GM18951 (cell line): ENCODE measurements at regions not wholly inside any gene's neighbourhood (a gene's known extent, or its start where the extent isn't known, plus 50 kb on each side); places are given as distances from the start of the nearest gene placed in this dataset.
"Not testable (repeated sequence)": the region's sequence is repeated elsewhere in the genome, so short reads cannot be mapped to it uniquely, and the experiment has no call there.

Source experiments
- POLR2A ChIP-seq: IDR thresholded peaks from 4 replicates; pipeline ENCODE4 v1.6.1; 2011; ENCODE audit warnings: mild to moderate bottlenecking; ENCODE audit not compliant: insufficient read length, insufficient read depth; ENCODE audit errors: extremely low read depth
- in situ Hi-C: fragments of 300-500 bp; cut with MboI; formaldehyde crosslinking; loops from one replicate; pipeline ENCODE4 v1.12.0; 2022; ENCODE audit warnings: low sequenced_read_pairs, mixed read lengths, inconsistent platforms; ENCODE audit not compliant: unreplicated experiment

- no peak for TF ChIP-seq POLR2A
- in situ Hi-C loops: no loop called here
Measured at GRCh38 chr4:128538111-128538882, 250.7 kb upstream of the PGRMC2 start.

GRCh38 chr4:128536746-128537145 is 249.1 kb upstream of the PGRMC2 start:
- in situ Hi-C loops: no loop called here
- TF ChIP-seq POLR2A: no peak

- in situ Hi-C loops: not testable (repeated sequence)
Measured at GRCh38 chr4:128535510-128535909, 247.9 kb upstream of the PGRMC2 start.

- no peak for TF ChIP-seq POLR2A
- in situ Hi-C loops: no loop called here
Measured at GRCh38 chr4:128528793-128529553, 241.4 kb upstream of the PGRMC2 start.

GRCh38 chr4:128527946-128528576 is 240.4 kb upstream of the PGRMC2 start:
- in situ Hi-C loops: no loop called here
- TF ChIP-seq POLR2A: no peak

- TF ChIP-seq POLR2A: no peak
- in situ Hi-C loops: no loop called here
Measured at GRCh38 chr4:128527351-128527750, 239.7 kb upstream of the PGRMC2 start.

- in situ Hi-C loops: no loop called here
- TF ChIP-seq POLR2A: no peak
Measured at GRCh38 chr4:128525992-128526630, 238.5 kb upstream of the PGRMC2 start.

GRCh38 chr4:128525387-128525786 is 237.8 kb upstream of the PGRMC2 start:
- in situ Hi-C loops: no loop called here

GRCh38 chr4:128524311-128524710 is 236.7 kb upstream of the PGRMC2 start:
- TF ChIP-seq POLR2A: no peak
- in situ Hi-C loops: no loop called here

More at GRCh38 chr4:128525387-128525786, 237.8 kb upstream of the PGRMC2 start:
- no peak for TF ChIP-seq POLR2A

GRCh38 chr4:128521648-128522111 is 234.1 kb upstream of the PGRMC2 start:
- no peak for TF ChIP-seq POLR2A
- in situ Hi-C loops: no loop called here

- TF ChIP-seq POLR2A: no peak
- in situ Hi-C loops: no loop called here
Measured at GRCh38 chr4:128521156-128521555, 233.5 kb upstream of the PGRMC2 start.

- no peak for TF ChIP-seq POLR2A
- in situ Hi-C loops: no loop called here
Measured at GRCh38 chr4:128519163-128519830, 231.7 kb upstream of the PGRMC2 start.

GRCh38 chr4:128517739-128518510 is 230.3 kb upstream of the PGRMC2 start:
- TF ChIP-seq POLR2A: no peak
- in situ Hi-C loops: no loop called here
